HEK293 (cell line): ENCODE measurements at regions not wholly inside any gene's neighbourhood (a gene's known extent, or its start where the extent isn't known, plus 50 kb on each side); places are given as distances from the start of the nearest gene placed in this dataset.
A peak's percentile ranks its signal among the peaks of the same experiment; 100 is the strongest.
"Not testable (repeated sequence)": the region's sequence is repeated elsewhere in the genome, so short reads cannot be mapped to it uniquely, and the experiment has no call there.

Source experiments
- CTCF ChIA-PET: fragments of 350-600 bp; formaldehyde crosslinking; extraction: SDS; loops from one replicate; lab custom pipeline; 2021; ENCODE audit warnings: antibody characterized with exemption; lab: Yijun Ruan, JAX
- POLR2A ChIA-PET: fragments of 300-600 bp; formaldehyde crosslinking; extraction: SDS; loops from one replicate; lab custom pipeline; 2020; ENCODE audit warnings: antibody characterized with exemption, inconsistent platforms; lab: Yijun Ruan, JAX
- H3K27ac ChIP-seq: fragments of 200-500 bp; sonication (Bioruptor generic); 2 replicates; pipeline ENCODE4 v1.5.1; 2014; ENCODE audit warnings: low read depth, low read length, control low read depth, inconsistent platforms; ENCODE audit errors: extremely low read depth
- H3K36me3 ChIP-seq, 2 experiments: fragments of 200-500 bp in 1 of 2; sonication (Bioruptor generic) in 1 of 2; 1 replicate in 1 of 2; 2 replicates in 1 of 2; pipeline ENCODE4 v1.5.1; 2014 to 2017; ENCODE audit warnings: inconsistent platforms in 2 of 2, low read length in 2 of 2; ENCODE audit not compliant: control insufficient read depth in 2 of 2, insufficient read depth in 1 of 2
- H3K4me1 ChIP-seq: fragments of 200-500 bp; sonication (Bioruptor generic); 2 replicates; pipeline ENCODE4 v1.5.1; 2014; ENCODE audit warnings: mild to moderate bottlenecking, low read length, inconsistent platforms; ENCODE audit not compliant: control insufficient read depth, insufficient read depth
- H3K4me3 ChIP-seq: 2 replicates; pipeline ENCODE4 v1.5.1; 2011; ENCODE audit warnings: low read depth, mild to moderate bottlenecking, control low read depth, low read length, moderate library complexity
- H3K9me3 ChIP-seq: fragments of 200-500 bp; sonication (Bioruptor generic); 2 replicates; pipeline ENCODE4 v1.5.1; 2014; ENCODE audit warnings: low read depth, low read length, inconsistent platforms; ENCODE audit not compliant: control insufficient read depth, insufficient read depth
- MZF1 ChIP-seq: fragments of 450-650 bp; formaldehyde crosslinking; IDR thresholded peaks from 2 replicates; pipeline ENCODE4 v1.5.1; 2017; ENCODE audit warnings: missing biosample characterization, missing genetic modification characterization, borderline replicate concordance
- ZBTB7A ChIP-seq: fragments of 450-650 bp; formaldehyde crosslinking; IDR thresholded peaks from 2 replicates; pipeline ENCODE4 v1.5.1; 2016; ENCODE audit warnings: low read depth, missing biosample characterization, missing genetic modification characterization
- ZFP69B ChIP-seq: fragments of 450-650 bp; formaldehyde crosslinking; IDR thresholded peaks from 2 replicates; pipeline ENCODE4 v1.5.1; 2016; ENCODE audit warnings: missing biosample characterization, missing genetic modification characterization
- ZNF19 ChIP-seq: fragments of 450-650 bp; formaldehyde crosslinking; IDR thresholded peaks from 2 replicates; pipeline ENCODE4; 2016; ENCODE audit warnings: missing biosample characterization, missing genetic modification characterization, low read depth
- ZNF221 ChIP-seq: fragments of 450-650 bp; formaldehyde crosslinking; IDR thresholded peaks from 2 replicates; pipeline ENCODE4 v1.5.1; 2017; ENCODE audit warnings: missing biosample characterization, missing genetic modification characterization, borderline replicate concordance
- ZNF274 ChIP-seq, 2 experiments: fragments of 200-500 bp in 1 of 2; fragments of 450-650 bp in 1 of 2; sonication (Bioruptor generic) in 1 of 2; formaldehyde crosslinking in 1 of 2; IDR thresholded peaks; 2 replicates each; pipeline versions ENCODE4 v1.5.1 to v1.6.1; 2014 to 2016; ENCODE audit warnings: borderline replicate concordance in 1 of 2, inconsistent platforms in 1 of 2, low read length in 1 of 2, missing biosample characterization in 1 of 2, missing genetic modification characterization in 1 of 2
- ZNF394 ChIP-seq: fragments of 450-650 bp; formaldehyde crosslinking; IDR thresholded peaks from 2 replicates; pipeline ENCODE4 v1.5.1; 2016; ENCODE audit warnings: missing biosample characterization, missing genetic modification characterization, mild to moderate bottlenecking, moderate library complexity, borderline replicate concordance
- ZNF433 ChIP-seq: fragments of 450-650 bp; formaldehyde crosslinking; IDR thresholded peaks from 2 replicates; pipeline ENCODE4 v1.5.1; 2016; ENCODE audit warnings: missing biosample characterization, missing genetic modification characterization, low read depth
- ZNF521 ChIP-seq: fragments of 450-650 bp; formaldehyde crosslinking; IDR thresholded peaks from 2 replicates; pipeline ENCODE4 v1.5.1; 2017; ENCODE audit warnings: missing biosample characterization, mild to moderate bottlenecking, missing genetic modification characterization
- ZNF549 ChIP-seq: fragments of 450-650 bp; IDR thresholded peaks from 2 replicates; pipeline ENCODE4 v1.5.1; 2018; ENCODE audit warnings: missing biosample characterization, missing genetic modification characterization, mild to moderate bottlenecking, inconsistent platforms, moderate library complexity
- TF ChIP-seq, protein P1 (sequence below): fragments of 450-650 bp; IDR thresholded peaks from 2 replicates; pipeline ENCODE4 v1.5.1; 2018; ENCODE audit warnings: missing biosample characterization, missing genetic modification characterization
- TF ChIP-seq, protein P2 (sequence below): fragments of 450-650 bp; formaldehyde crosslinking; IDR thresholded peaks from 2 replicates; pipeline ENCODE4 v1.5.1; 2017; ENCODE audit warnings: missing biosample characterization, missing genetic modification characterization
- TF ChIP-seq, protein P3 (sequence below): fragments of 450-650 bp; formaldehyde crosslinking; IDR thresholded peaks from 2 replicates; pipeline ENCODE4 v1.5.1; 2016; ENCODE audit warnings: missing biosample characterization, missing genetic modification characterization
- TF ChIP-seq, protein P4 (sequence below): fragments of 450-650 bp; formaldehyde crosslinking; conservative IDR thresholded peaks from 2 replicates; pipeline ENCODE4 v1.5.1; 2016; ENCODE audit warnings: low read depth, missing biosample characterization, missing genetic modification characterization

DNA sequence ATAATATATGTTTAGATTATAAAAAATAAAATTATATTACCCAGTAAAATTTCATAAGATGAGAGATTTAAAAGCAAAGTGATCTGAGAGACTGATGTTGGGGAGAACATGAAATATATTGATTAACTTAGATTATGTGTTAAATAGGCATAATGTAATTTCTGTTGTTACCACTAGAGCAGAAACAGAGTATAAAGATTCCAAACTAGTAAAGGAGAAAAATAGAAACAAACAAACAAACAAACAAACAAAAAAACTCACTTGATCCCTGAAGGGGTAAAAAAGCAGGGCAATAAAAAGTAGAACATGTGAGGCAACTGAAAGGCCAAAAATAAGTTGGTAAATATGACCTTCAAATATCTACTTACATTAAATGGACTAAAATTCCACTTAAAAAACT is 640.4 kb upstream of the RGS18 start:
- Histone ChIP-seq H3K9me3 (no peaks in the 10 kb centered on the region), H3K4me3 (no peak overlapping the region), H3K36me3 (no peaks in the 10 kb centered on the region), H3K4me1 (no peaks in the 10 kb centered on the region), H3K27ac (no peak overlapping the region)
- ChIA-PET POLR2A (no interaction called here), CTCF (no interaction called here)
- TF ChIP-seq ZNF274 (IDR thresholded peaks at IDR 0.05; ENCODE audit: low read length), result no peak
- no peak for TF ChIP-seq ZNF274 (tag by site-specific recombination; IDR thresholded peaks at IDR 0.05; ENCODE audit: borderline replicate concordance)
- TF ChIP-seq, protein P1, sequence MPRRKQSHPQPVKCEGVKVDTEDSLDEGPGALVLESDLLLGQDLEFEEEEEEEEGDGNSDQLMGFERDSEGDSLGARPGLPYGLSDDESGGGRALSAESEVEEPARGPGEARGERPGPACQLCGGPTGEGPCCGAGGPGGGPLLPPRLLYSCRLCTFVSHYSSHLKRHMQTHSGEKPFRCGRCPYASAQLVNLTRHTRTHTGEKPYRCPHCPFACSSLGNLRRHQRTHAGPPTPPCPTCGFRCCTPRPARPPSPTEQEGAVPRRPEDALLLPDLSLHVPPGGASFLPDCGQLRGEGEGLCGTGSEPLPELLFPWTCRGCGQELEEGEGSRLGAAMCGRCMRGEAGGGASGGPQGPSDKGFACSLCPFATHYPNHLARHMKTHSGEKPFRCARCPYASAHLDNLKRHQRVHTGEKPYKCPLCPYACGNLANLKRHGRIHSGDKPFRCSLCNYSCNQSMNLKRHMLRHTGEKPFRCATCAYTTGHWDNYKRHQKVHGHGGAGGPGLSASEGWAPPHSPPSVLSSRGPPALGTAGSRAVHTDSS (tag by site-specific recombination), result no peak
- no peak for TF ChIP-seq ZNF549 (tag by site-specific recombination)
- TF ChIP-seq, protein P2, sequence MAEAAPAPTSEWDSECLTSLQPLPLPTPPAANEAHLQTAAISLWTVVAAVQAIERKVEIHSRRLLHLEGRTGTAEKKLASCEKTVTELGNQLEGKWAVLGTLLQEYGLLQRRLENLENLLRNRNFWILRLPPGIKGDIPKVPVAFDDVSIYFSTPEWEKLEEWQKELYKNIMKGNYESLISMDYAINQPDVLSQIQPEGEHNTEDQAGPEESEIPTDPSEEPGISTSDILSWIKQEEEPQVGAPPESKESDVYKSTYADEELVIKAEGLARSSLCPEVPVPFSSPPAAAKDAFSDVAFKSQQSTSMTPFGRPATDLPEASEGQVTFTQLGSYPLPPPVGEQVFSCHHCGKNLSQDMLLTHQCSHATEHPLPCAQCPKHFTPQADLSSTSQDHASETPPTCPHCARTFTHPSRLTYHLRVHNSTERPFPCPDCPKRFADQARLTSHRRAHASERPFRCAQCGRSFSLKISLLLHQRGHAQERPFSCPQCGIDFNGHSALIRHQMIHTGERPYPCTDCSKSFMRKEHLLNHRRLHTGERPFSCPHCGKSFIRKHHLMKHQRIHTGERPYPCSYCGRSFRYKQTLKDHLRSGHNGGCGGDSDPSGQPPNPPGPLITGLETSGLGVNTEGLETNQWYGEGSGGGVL, result no peak
- no peak for TF ChIP-seq ZNF221
- TF ChIP-seq MZF1, result no peak
- TF ChIP-seq ZNF521 (tag by site-specific recombination), result no peak
- TF ChIP-seq, protein P3, sequence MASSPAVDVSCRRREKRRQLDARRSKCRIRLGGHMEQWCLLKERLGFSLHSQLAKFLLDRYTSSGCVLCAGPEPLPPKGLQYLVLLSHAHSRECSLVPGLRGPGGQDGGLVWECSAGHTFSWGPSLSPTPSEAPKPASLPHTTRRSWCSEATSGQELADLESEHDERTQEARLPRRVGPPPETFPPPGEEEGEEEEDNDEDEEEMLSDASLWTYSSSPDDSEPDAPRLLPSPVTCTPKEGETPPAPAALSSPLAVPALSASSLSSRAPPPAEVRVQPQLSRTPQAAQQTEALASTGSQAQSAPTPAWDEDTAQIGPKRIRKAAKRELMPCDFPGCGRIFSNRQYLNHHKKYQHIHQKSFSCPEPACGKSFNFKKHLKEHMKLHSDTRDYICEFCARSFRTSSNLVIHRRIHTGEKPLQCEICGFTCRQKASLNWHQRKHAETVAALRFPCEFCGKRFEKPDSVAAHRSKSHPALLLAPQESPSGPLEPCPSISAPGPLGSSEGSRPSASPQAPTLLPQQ, result no peak

DNA sequence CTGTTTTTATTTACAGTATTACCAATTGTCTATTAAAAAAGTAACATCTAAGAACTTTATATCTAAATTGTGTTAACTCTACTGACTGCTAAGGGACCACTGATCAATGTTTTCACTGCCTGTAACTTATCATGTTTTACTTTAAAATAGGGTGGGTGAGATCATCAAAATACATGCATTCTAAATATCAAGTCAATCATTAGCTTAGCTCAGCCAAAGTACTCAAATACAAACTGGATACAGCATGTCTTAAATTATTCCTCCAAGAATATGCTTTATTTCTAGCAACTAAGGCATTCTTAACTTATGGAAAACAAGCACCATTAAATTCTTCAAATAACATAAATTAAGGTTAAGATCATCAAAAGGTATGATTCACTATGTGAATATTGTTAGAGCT is 638.7 kb upstream of the RGS18 start:
- Histone ChIP-seq H3K36me3 (no peaks in the 10 kb centered on the region), H3K4me1 (no peaks in the 10 kb centered on the region), H3K9me3 (no peaks in the 10 kb centered on the region)
- CTCF ChIA-PET, result interaction anchor here (0.6 kb wide), 1 partner anchor 415 kb away, joined by 3 read pairs; no protein-coding TSS in a partner anchor
- TF ChIP-seq ZBTB7A, result no peak
- TF ChIP-seq, all 188 proteins: peak for 0
- no peak overlapping the region for H3K4me3 ChIP-seq
- H3K27ac ChIP-seq, result no peak overlapping the region
- POLR2A ChIA-PET, result no interaction called here

- POLR2A ChIA-PET, result no interaction called here
- H3K27ac ChIP-seq, result no peak overlapping the region
- no peak for TF ChIP-seq ZFP69B (tag by site-specific recombination)
- H3K9me3 ChIP-seq, result no peaks in the 10 kb centered on the region
- no peak overlapping the region for H3K4me3 ChIP-seq
- CTCF ChIA-PET, result interaction anchor here (0.6 kb wide), 1 partner anchor 919 kb away, joined by 3 read pairs; no protein-coding TSS in a partner anchor
- no peaks in the 10 kb centered on the region for H3K4me1 ChIP-seq
- H3K36me3 ChIP-seq, result no peaks in the 10 kb centered on the region
Observed at GRCh38 chr1:191520345-191520744, 637.9 kb upstream of the RGS18 start.

DNA sequence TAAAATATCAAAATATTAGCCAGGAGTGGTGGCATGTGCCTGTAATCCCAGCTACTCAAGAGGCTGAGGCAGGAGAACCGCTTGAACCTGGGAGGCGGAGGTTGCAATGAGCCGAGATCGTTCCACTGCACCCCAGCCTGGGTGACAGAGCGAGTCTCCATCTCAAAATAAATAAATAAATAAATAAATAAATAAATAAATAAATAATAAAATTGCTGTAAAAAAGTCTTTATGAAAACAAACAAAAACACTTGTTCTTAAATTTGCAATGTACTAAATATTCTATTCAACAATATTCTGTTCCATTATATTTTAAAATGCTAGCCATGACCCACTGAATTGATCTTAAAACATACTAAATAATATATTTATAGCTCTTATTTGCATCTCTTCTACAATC is 632.3 kb upstream of the RGS18 start:
- H3K4me3 ChIP-seq, H3K36me3 ChIP-seq, H3K9me3 ChIP-seq, CTCF ChIA-PET, H3K4me1 ChIP-seq, H3K27ac ChIP-seq, POLR2A ChIA-PET: not testable (repeated sequence)
- TF ChIP-seq ZNF394, result peak; percentile 69; the same call in 1 of the 2 replicates
- 0 out of 2 replicates have a peak, but pooled peaks have one; percentile 28 for TF ChIP-seq ZNF433 (tag by site-specific recombination)
- TF ChIP-seq ZNF19 (tag by site-specific recombination), result 0 out of 2 replicates have a peak, but pooled peaks have one; percentile 17
- TF ChIP-seq, protein P4, sequence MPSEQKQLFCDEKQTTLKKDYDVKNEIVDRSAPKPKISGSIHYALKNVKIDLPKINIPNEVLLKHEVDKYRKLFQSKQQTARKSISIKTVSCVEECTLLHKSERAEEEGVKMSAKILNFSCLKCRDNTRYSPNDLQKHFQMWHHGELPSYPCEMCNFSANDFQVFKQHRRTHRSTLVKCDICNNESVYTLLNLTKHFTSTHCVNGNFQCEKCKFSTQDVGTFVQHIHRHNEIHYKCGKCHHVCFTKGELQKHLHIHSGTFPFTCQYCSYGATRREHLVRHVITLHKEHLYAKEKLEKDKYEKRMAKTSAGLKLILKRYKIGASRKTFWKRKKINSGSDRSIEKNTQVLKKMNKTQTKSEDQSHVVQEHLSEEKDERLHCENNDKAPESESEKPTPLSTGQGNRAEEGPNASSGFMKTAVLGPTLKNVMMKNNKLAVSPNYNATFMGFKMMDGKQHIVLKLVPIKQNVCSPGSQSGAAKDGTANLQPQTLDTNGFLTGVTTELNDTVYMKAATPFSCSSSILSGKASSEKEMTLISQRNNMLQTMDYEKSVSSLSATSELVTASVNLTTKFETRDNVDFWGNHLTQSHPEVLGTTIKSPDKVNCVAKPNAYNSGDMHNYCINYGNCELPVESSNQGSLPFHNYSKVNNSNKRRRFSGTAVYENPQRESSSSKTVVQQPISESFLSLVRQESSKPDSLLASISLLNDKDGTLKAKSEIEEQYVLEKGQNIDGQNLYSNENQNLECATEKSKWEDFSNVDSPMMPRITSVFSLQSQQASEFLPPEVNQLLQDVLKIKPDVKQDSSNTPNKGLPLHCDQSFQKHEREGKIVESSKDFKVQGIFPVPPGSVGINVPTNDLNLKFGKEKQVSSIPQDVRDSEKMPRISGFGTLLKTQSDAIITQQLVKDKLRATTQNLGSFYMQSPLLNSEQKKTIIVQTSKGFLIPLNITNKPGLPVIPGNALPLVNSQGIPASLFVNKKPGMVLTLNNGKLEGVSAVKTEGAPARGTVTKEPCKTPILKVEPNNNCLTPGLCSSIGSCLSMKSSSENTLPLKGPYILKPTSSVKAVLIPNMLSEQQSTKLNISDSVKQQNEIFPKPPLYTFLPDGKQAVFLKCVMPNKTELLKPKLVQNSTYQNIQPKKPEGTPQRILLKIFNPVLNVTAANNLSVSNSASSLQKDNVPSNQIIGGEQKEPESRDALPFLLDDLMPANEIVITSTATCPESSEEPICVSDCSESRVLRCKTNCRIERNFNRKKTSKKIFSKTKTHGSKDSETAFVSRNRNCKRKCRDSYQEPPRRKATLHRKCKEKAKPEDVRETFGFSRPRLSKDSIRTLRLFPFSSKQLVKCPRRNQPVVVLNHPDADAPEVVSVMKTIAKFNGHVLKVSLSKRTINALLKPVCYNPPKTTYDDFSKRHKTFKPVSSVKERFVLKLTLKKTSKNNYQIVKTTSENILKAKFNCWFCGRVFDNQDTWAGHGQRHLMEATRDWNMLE (tag by site-specific recombination), result peak; percentile 69
